HG02981 (cell line): ENCODE measurements at regions not wholly inside any gene's neighbourhood (a gene's known extent, or its start where the extent isn't known, plus 50 kb on each side); places are given as distances from the start of the nearest gene placed in this dataset.

Source experiments
- ATAC-seq: cut with Tn5 transposase; IDR thresholded peaks from one replicate; pipeline ENCODE4 v1.9.1; 2021; ENCODE audit warnings: mild to moderate bottlenecking, moderate library complexity; ENCODE audit not compliant: unreplicated experiment

- ATAC-seq, result no peak
Observed at GRCh38 chr5:175765858-175766257, 105.5 kb upstream of the CPLX2 start.

GRCh38 chr5:175766963-175767362, 104.4 kb upstream of the CPLX2 start:
- no peak for ATAC-seq

GRCh38 chr5:175772747-175773533, 98.4 kb upstream of the CPLX2 start:
- no peak for ATAC-seq

GRCh38 chr5:175773534-175774070, 97.8 kb upstream of the CPLX2 start:
- no peak for ATAC-seq

- no peak for ATAC-seq
Observed at GRCh38 chr5:175775416-175775815, 96.0 kb upstream of the CPLX2 start.

GRCh38 chr5:175778951-175779503, 92.4 kb upstream of the CPLX2 start:
- ATAC-seq, result no peak

- no peak for ATAC-seq
Observed at GRCh38 chr5:175783739-175784138, 87.6 kb upstream of the CPLX2 start.

GRCh38 chr5:175784230-175784629, 87.1 kb upstream of the CPLX2 start:
- no peak for ATAC-seq

- no peak for ATAC-seq
Observed at GRCh38 chr5:175785681-175786080, 85.7 kb upstream of the CPLX2 start.

- no peak for ATAC-seq
Observed at GRCh38 chr5:175788155-175788787, 83.1 kb upstream of the CPLX2 start.

GRCh38 chr5:175789670-175790069, 81.7 kb upstream of the CPLX2 start:
- ATAC-seq, result no peak

GRCh38 chr5:175790796-175791195, 80.6 kb upstream of the CPLX2 start:
- ATAC-seq, result no peak

GRCh38 chr5:175795959-175796358, 75.4 kb upstream of the CPLX2 start:
- ATAC-seq, result no peak

GRCh38 chr5:175796536-175797499, 74.6 kb upstream of the CPLX2 start:
- ATAC-seq, result peak; percentile 85

- no peak for ATAC-seq
Observed at GRCh38 chr5:175797521-175798038, 73.8 kb upstream of the CPLX2 start.

GRCh38 chr5:175798626-175799025, 72.8 kb upstream of the CPLX2 start:
- no peak for ATAC-seq

GRCh38 chr5:175800656-175801081, 70.7 kb upstream of the CPLX2 start:
- no peak for ATAC-seq

GRCh38 chr5:175802361-175802760, 69.0 kb upstream of the CPLX2 start:
- ATAC-seq, result no peak

- no peak for ATAC-seq
Observed at GRCh38 chr5:175803254-175803653, 68.1 kb upstream of the CPLX2 start.

GRCh38 chr5:175803736-175804454, 67.5 kb upstream of the CPLX2 start:
- ATAC-seq, result no peak
